Muscle of leg (tissue), 3 donors: ENCODE measurements at regions not wholly inside any gene's neighbourhood (a gene's known extent, or its start where the extent isn't known, plus 50 kb on each side); places are given as distances from the start of the nearest gene placed in this dataset.

ENCODE experiments used
- DNase-seq: peaks from one replicate; pipeline ENCODE4 v3.0.0; 2013
- H3K27ac ChIP-seq: one replicate; pipeline ENCODE4 v1.5.1; 2013; ENCODE audit warnings: mild to moderate bottlenecking, low read length, control low read depth
- H3K27me3 ChIP-seq: one replicate; pipeline ENCODE4 v1.6.1; 2013; ENCODE audit warnings: low read length; ENCODE audit not compliant: control insufficient read depth, insufficient read depth
- H3K36me3 ChIP-seq: one replicate; pipeline ENCODE4 v1.6.1; 2013; ENCODE audit warnings: low read length; ENCODE audit not compliant: control insufficient read depth, insufficient read depth
- H3K4me1 ChIP-seq: one replicate; pipeline ENCODE4 v1.6.1; 2013; ENCODE audit warnings: low read length; ENCODE audit not compliant: control insufficient read depth, insufficient read depth
- H3K4me3 ChIP-seq: one replicate; pipeline ENCODE4 v1.5.1; 2013; ENCODE audit warnings: low read length, control low read depth
- H3K9me3 ChIP-seq: replicated peaks from 2 replicates; pipeline ENCODE4 v1.6.1; 2013; ENCODE audit warnings: low read depth, low read length; ENCODE audit not compliant: control insufficient read depth
- WGBS: methylation state at CpG from one replicate; pipeline ENCODE4 v1.1.5; 2013; ENCODE audit warnings: missing lambda C conversion rate; ENCODE audit not compliant: insufficient coverage; 5-methylcytosine and 5-hydroxymethylcytosine counted together

DNA sequence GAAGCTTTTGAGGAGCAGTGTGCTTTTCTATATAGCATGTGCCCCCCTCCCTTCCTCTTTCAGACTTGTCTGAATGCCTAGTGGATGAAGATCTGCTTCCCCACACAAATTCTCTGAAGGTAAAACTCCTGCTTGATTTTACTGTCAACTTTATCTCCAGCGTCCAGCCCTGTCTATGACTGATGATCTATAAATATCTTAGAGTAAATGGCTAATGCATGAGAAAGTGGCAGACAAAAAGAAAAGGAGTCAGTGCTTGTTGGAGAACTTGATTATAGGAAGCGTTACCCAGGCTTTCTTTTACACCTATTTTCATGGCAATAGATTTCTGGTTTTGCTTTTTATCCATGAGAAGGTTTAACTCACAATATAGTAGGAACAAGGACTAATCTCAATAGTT, 168.3 kb upstream of the HS3ST1 start:
- no CpG with 5 or more reads among the region's 2 CpGs for whole genome bisulfite sequencing

DNA sequence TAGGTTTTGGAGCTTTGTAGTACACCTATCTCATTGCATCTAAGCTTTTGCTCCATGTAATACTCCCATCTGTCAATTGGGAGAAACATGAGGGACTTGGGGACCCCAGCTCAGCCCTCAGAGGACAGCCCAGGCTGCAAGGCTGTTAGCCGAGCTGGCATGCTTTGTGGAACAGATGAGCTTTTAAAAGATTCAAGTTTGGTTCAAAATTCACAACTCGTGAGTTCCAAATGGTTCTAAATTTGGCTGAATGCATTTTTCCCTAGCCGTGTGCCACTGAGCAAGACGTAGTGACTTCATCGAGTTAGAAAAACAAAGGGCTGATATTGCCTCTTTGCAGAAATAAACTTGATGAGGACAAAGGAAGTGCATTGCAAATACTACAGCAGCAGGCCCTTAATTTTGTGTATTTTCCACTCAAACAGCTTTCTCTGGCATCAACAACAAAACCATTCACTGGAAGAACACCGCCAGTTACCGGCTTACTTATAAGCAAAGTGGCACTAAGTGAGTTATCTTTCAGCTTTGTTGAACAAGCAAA, 165.0 kb upstream of the HS3ST1 start:
- Histone ChIP-seq H3K4me3 (no peak overlapping the region), H3K4me1 (no peaks in the 10 kb centered on the region), H3K36me3 (no peaks in the 10 kb centered on the region), H3K27me3 (no peaks in the 10 kb centered on the region), H3K27ac (no peak overlapping the region), H3K9me3 (no peaks in the 10 kb centered on the region)
- WGBS: 57% methylated on average over 4 of the region's 7 CpGs
- no peak for DNase-seq

More for the DNA sequence above, 168.3 kb upstream of the HS3ST1 start:
- DNase-seq: no peak
- H3K27me3 ChIP-seq: no peaks in the 10 kb centered on the region
- H3K9me3 ChIP-seq: no peaks in the 10 kb centered on the region
- H3K27ac ChIP-seq: no peak overlapping the region
- no peak overlapping the region for H3K4me3 ChIP-seq
- no peaks in the 10 kb centered on the region for H3K36me3 ChIP-seq
- no peaks in the 10 kb centered on the region for H3K4me1 ChIP-seq

DNA sequence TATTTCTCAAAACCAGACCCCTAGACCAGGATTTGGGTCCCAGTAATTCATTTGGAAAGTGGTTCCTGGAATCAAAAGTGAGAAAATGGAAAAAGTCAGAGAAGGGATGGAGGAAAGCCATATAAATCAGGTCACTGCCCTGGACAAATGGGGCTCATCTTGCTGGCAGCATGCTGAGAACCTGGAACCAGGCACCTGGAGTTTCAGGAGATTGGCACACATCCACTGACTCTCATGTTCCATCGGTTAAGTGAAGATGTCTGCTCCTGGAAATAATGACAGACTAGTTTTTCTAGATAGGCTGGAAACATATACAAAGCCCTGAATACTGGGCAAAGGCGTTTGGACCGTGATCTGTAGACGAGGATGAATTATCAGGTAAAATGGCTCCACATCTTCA, 163.6 kb upstream of the HS3ST1 start:
- DNase-seq: no peak
- no peaks in the 10 kb centered on the region for H3K36me3 ChIP-seq
- no peaks in the 10 kb centered on the region for H3K4me1 ChIP-seq
- H3K27ac ChIP-seq: no peak overlapping the region
- 94% methylated on average over 4 of the region's 4 CpGs for WGBS
- H3K27me3 ChIP-seq: no peaks in the 10 kb centered on the region
- no peaks in the 10 kb centered on the region for H3K9me3 ChIP-seq
- no peak overlapping the region for H3K4me3 ChIP-seq

DNA sequence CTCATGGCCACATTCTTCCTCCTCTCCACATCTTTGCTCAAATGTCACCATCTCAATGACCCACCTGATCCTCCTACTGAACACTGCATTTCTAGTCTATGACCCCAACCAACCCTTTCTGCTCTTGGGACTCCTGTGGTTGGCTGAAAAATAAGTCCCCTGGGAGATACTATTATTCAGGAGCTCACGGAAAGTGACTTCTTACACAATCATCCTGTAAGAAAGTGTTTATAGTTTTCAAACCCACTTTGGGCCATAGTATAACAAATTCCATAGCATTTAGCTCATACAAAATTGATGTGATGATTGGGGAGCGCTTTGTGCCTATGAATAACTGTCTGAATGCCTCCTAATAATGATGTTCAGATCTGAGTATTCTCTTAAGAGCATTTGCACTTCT, 161.4 kb upstream of the HS3ST1 start:
- Histone ChIP-seq H3K4me1 (no peaks in the 10 kb centered on the region), H3K4me3 (no peak overlapping the region), H3K9me3 (no peaks in the 10 kb centered on the region), H3K27me3 (no peaks in the 10 kb centered on the region), H3K27ac (no peak overlapping the region), H3K36me3 (no peaks in the 10 kb centered on the region)
- WGBS: no CpG with 5 or more reads among the region's 2 CpGs
- DNase-seq: no peak

DNA sequence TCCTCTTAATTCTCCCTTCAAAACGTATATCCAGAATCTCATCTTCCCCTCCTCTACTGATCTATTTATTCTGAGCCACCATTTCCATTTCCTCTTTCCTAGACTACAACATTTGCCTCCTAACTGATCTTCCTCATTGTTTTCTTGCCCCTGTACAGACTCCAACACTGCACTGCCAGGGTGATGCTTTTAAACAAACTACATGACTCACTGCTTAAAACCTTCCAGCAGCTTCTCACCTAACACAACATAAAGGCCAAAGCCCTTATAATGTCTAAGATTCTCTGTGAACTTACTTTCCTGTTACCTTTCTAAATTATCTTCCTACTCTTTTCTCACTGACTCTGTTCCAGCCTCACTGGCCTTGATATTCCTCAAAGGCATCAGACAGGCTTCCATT, 161.0 kb upstream of the HS3ST1 start:
- Histone ChIP-seq H3K9me3 (no peaks in the 10 kb centered on the region), H3K4me3 (no peak overlapping the region), H3K4me1 (no peaks in the 10 kb centered on the region), H3K27ac (no peak overlapping the region), H3K27me3 (no peaks in the 10 kb centered on the region), H3K36me3 (no peaks in the 10 kb centered on the region)
- WGBS: 70% methylated on average over 1 of the region's 1 CpG
- DNase-seq: peak; percentile 7

DNA sequence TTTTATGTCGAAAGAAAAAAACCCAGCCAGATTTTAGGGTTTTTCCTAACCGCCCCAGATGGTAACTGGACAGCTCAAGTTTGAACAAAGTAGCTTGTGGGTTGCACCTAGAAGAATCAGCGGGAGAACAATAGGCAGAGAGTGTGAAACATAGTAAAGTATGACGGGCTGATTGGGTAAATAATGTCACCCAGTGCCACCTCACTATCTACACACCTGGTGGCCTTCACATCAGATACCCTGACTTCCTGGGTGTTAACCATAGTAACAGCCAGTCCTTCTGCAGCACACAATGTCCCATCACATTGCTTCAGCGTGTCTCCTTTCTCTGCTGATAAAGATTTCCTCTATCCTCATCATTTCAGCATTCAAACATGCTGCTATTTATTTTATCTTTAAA, 159.1 kb upstream of the HS3ST1 start:
- no peak for DNase-seq
- H3K4me1 ChIP-seq: no peaks in the 10 kb centered on the region
- H3K4me3 ChIP-seq: no peak overlapping the region
- H3K27ac ChIP-seq: no peak overlapping the region
- no peaks in the 10 kb centered on the region for H3K36me3 ChIP-seq
- H3K9me3 ChIP-seq: peaks cover 2% of the 10 kb centered on the region
- no peaks in the 10 kb centered on the region for H3K27me3 ChIP-seq
- WGBS: 83% methylated on average over 3 of the region's 5 CpGs

DNA sequence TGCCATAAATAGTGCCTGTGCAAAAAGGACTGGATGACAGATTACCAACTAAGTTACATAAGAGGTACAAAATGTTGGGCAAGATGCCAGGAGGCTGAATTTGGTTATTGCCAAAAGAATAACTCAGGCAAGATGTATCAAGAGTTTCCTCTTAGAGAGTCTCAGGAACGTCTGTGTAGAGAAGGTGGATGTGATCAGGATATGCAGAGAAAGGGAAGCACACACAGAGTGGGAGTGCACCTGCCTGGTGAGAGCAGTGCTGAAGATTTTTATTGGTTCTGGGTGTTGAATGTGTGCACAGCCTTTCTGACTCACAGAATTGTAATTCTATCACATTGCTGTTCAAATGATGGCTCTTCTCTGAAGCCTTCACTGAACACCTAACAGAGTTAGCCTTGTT, 156.8 kb upstream of the HS3ST1 start:
- Histone ChIP-seq H3K4me3 (no peak overlapping the region), H3K36me3 (no peaks in the 10 kb centered on the region), H3K4me1 (no peaks in the 10 kb centered on the region), H3K27me3 (no peaks in the 10 kb centered on the region), H3K9me3 (peaks cover 2% of the 10 kb centered on the region), H3K27ac (no peak overlapping the region)
- DNase-seq: no peak
- no CpG with 5 or more reads among the region's 1 CpG for WGBS

DNA sequence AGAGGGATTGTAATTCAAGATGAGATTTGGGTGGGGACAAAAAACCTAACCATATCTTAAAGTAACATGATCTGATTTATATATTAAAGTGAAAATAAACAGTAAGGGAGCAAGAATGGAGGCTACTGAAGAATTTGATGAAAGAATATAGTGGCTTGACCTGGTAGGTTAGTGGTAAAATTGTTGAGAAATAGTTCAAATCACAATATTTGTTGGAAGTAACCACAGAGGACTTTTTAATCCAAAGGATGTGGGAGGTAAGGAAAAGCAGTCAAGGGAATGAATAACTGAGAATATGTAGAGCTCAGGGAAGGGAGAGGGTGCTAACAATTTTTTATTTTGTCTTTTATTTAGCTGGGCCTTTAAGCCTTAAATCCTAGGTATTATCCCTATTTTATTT, 139.8 kb upstream of the HS3ST1 start:
- DNase-seq: no peak
- Histone ChIP-seq H3K4me1 (no peaks in the 10 kb centered on the region), H3K27me3 (no peaks in the 10 kb centered on the region), H3K4me3 (no peak overlapping the region), H3K36me3 (no peaks in the 10 kb centered on the region), H3K9me3 (no peaks in the 10 kb centered on the region), H3K27ac (no peak overlapping the region)

DNA sequence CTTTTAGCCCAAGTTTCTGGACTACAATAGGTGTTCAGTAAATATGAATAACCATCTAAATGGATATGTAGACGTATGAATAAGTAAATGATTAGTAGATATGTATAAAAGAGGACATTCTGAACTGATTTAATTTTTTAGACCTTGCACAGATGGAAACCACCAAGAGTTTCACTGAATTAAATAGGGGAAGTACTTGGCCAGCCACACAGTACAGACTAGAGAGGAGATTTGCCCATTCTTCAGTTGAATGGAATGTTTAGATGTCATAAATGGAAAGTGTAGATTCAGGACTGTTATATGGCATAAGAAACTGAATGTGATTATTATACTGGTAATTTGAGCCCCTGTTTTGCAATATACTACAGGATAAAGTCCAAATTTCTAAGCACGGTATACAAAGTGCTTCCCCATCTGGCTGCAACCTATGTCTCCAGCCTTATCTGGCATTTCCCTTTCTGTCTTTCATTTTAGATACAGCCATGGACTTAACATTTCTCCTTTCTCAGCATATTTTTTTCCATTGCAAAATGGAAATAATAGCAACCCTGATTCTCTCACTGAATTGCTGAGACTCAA, 137.8 kb upstream of the HS3ST1 start:
- H3K27ac ChIP-seq: no peak overlapping the region
- H3K36me3 ChIP-seq: no peaks in the 10 kb centered on the region
- WGBS: 0% methylated on average over 1 of the region's 2 CpGs
- no peaks in the 10 kb centered on the region for H3K9me3 ChIP-seq
- H3K4me1 ChIP-seq: no peaks in the 10 kb centered on the region
- no peak overlapping the region for H3K4me3 ChIP-seq
- peak; percentile 44 for DNase-seq
- no peaks in the 10 kb centered on the region for H3K27me3 ChIP-seq

DNA sequence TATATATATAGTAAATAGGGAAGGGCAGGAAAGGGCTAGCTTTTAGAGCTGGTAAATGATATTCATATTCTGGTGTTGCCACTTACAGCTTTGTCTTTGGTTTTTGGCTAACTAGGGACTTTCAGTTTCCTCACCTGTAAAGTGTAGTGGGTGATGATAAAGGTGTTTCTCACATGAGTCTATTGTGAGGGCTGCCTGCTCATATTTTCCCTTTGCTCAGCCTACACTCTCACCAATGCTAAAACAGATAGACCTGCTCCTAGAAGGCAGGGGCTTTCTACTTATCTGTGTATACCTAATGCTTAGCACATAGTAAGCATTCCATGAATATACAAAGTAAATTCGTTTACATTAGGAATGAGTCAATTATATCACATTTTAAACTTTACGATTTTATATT, 137.2 kb upstream of the HS3ST1 start:
- no peaks in the 10 kb centered on the region for H3K9me3 ChIP-seq
- no CpG with 5 or more reads among the region's 2 CpGs for WGBS
- no peaks in the 10 kb centered on the region for H3K4me1 ChIP-seq
- H3K36me3 ChIP-seq: no peaks in the 10 kb centered on the region
- H3K27me3 ChIP-seq: no peaks in the 10 kb centered on the region
- DNase-seq: no peak
- no peak overlapping the region for H3K4me3 ChIP-seq
- no peak overlapping the region for H3K27ac ChIP-seq

DNA sequence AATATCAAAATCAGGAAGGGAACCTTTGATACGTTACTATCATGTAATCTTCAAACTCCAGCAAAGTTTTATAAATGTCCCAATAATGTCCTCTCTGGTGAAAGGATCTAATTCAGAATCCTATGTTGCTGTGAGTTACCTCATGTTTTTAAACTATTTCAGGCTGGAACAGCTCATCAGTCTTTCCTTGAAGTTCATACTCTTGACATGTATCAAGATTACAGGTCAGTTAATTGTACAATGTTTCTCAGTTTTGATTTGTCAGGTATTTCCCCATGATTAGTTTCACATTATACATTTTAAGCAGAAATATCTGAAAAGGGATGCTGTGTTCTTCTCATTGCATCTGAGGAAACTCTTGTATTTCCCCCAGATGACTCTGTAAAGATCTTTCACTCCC, 136.5 kb upstream of the HS3ST1 start:
- Histone ChIP-seq H3K27ac (no peak overlapping the region), H3K9me3 (no peaks in the 10 kb centered on the region), H3K4me1 (no peaks in the 10 kb centered on the region), H3K36me3 (no peaks in the 10 kb centered on the region), H3K27me3 (no peaks in the 10 kb centered on the region), H3K4me3 (no peak overlapping the region)
- WGBS: no CpG with 5 or more reads among the region's 1 CpG
- DNase-seq: no peak
